Endothelial cell of umbilical vein (primary cell): ENCODE measurements at regions not wholly inside any gene's neighbourhood (a gene's known extent, or its start where the extent isn't known, plus 50 kb on each side); places are given as distances from the start of the nearest gene placed in this dataset.

Source experiments
- BruUV-seq: library from RNA; stranded (reverse); fragments of 400-500 nt; replicated peaks from 2 replicates; lab custom pipeline; 2021; lab: Mats Ljungman, UMichigan
- CTCF ChIA-PET: fragments of 300-600, 350-600 bp; sonication (Branson Sonifier 250); formaldehyde crosslinking; loops from one replicate; lab custom pipeline; 2021; ENCODE audit warnings: antibody characterized with exemption, inconsistent platforms; lab: Charles Lee
- POLR2A ChIA-PET: fragments of 300-600, 350-600 bp; sonication (Branson Sonifier 250); formaldehyde crosslinking; loops from one replicate; lab custom pipeline; 2021; ENCODE audit warnings: antibody characterized with exemption, inconsistent platforms; lab: Charles Lee
- DNase-seq: peaks from one replicate; pipeline ENCODE4 v3.0.0-alpha.2; 2011; ENCODE audit warnings: low read depth, low spot score
- FAIRE-seq: peaks from 2 replicates; lab custom pipeline; 2011; peaks lifted over from hg19 to GRCh38; lab: Jason Lieb, UNC
- H2AFZ ChIP-seq: 2 replicates; pipeline ENCODE4 v1.6.0; 2012; ENCODE audit warnings: low read depth, low read length, control low read depth, inconsistent platforms
- H3K27ac ChIP-seq: 2 replicates; pipeline ENCODE4 v1.5.1; 2011; ENCODE audit warnings: low read depth, mild to moderate bottlenecking, control low read depth, low read length, moderate library complexity; ENCODE audit not compliant: insufficient read depth
- H3K27me3 ChIP-seq, 2 experiments: 2 replicates each; pipeline versions ENCODE4 v1.6.0 to v1.6.1; 2011; ENCODE audit warnings: low read length in 2 of 2, mixed read lengths in 1 of 2; ENCODE audit not compliant: control insufficient read depth in 2 of 2, insufficient read depth in 2 of 2
- H3K36me3 ChIP-seq, 2 experiments: 2 replicates in 1 of 2; 3 replicates in 1 of 2; pipeline ENCODE4 v1.5.1; 2011; ENCODE audit warnings: low read length in 2 of 2, mild to moderate bottlenecking in 1 of 2, moderate library complexity in 1 of 2; ENCODE audit not compliant: control insufficient read depth in 2 of 2, insufficient read depth in 2 of 2; ENCODE audit errors: extremely low read depth in 1 of 2
- H3K4me1 ChIP-seq: 3 replicates; pipeline ENCODE4 v1.5.1; 2011; ENCODE audit warnings: mild to moderate bottlenecking, low read length; ENCODE audit not compliant: control insufficient read depth, insufficient read depth; ENCODE audit errors: extremely low read depth
- H3K4me2 ChIP-seq: 2 replicates; pipeline ENCODE4 v1.6.1; 2011; ENCODE audit warnings: low read length, control low read depth, mixed read lengths; ENCODE audit not compliant: insufficient read depth
- H3K4me3 ChIP-seq, 3 experiments: fragments of 200-600 bp in 1 of 3; sonication (generic), shearing (Covaris generic) in 1 of 3; replicated peaks in 1 of 3; 2 replicates each; pipeline ENCODE4 v1.5.1; 2011 to 2016; ENCODE audit warnings: control low read depth in 3 of 3, low read length in 3 of 3, mild to moderate bottlenecking in 2 of 3, inconsistent platforms in 1 of 3, low read depth in 1 of 3, moderate library complexity in 1 of 3; ENCODE audit not compliant: insufficient read depth in 1 of 3
- H3K79me2 ChIP-seq: 2 replicates; pipeline ENCODE4 v1.6.0; 2012; ENCODE audit warnings: low read length, inconsistent platforms; ENCODE audit not compliant: control insufficient read depth, insufficient read depth
- H3K9ac ChIP-seq: replicated peaks from 2 replicates; pipeline ENCODE3; 2011; ENCODE audit warnings: low read length, control low read depth; ENCODE audit not compliant: insufficient read depth; ENCODE audit errors: extremely low read depth
- H3K9me1 ChIP-seq: replicated peaks from 3 replicates; pipeline ENCODE4 v1.6.0; 2011; ENCODE audit warnings: mild to moderate bottlenecking, low read length; ENCODE audit not compliant: control insufficient read depth, insufficient read depth; ENCODE audit errors: extremely low read depth
- H3K9me3 ChIP-seq: replicated peaks from 2 replicates; pipeline ENCODE4 v1.5.1; 2012; ENCODE audit warnings: low read length, inconsistent platforms; ENCODE audit not compliant: control insufficient read depth, insufficient read depth
- H4K20me1 ChIP-seq: replicated peaks from 2 replicates; pipeline ENCODE3; 2011; ENCODE audit warnings: mild to moderate bottlenecking, low read length; ENCODE audit not compliant: control insufficient read depth, insufficient read depth; ENCODE audit errors: extremely low read depth
- CTCF ChIP-seq, 2 donors: IDR thresholded peaks; 1 replicate in 1 of 2; 2 replicates in 1 of 2; pipeline ENCODE4 v1.5.1; 2011; ENCODE audit warnings: low read length in 2 of 2, mild to moderate bottlenecking in 2 of 2, moderate library complexity in 2 of 2, control low read depth in 1 of 2, inconsistent platforms in 1 of 2, low read depth in 1 of 2; ENCODE audit not compliant: insufficient read depth in 1 of 2; ENCODE audit errors: extremely low read depth in 1 of 2
- EZH2 ChIP-seq: IDR thresholded peaks from 2 replicates; pipeline ENCODE4 v1.6.1; 2012; ENCODE audit warnings: borderline replicate concordance, low read depth, mild to moderate bottlenecking, moderate library complexity, low read length, inconsistent platforms; ENCODE audit not compliant: severe bottlenecking
- FOS ChIP-seq: IDR thresholded peaks from 2 replicates; pipeline ENCODE4 v1.6.1; 2011; ENCODE audit warnings: mild to moderate bottlenecking, low read length, moderate library complexity, borderline replicate concordance; ENCODE audit not compliant: insufficient read depth
- GATA2 ChIP-seq: IDR thresholded peaks from 2 replicates; pipeline ENCODE4 v1.7.0; 2011; ENCODE audit warnings: low read depth, mild to moderate bottlenecking, moderate library complexity, mixed read lengths, low read length; ENCODE audit not compliant: insufficient read length, insufficient read depth
- JUN ChIP-seq: IDR thresholded peaks from 2 replicates; pipeline ENCODE4 v1.6.1; 2011; ENCODE audit warnings: borderline replicate concordance, low read depth; ENCODE audit not compliant: insufficient read length, insufficient read depth
- MAX ChIP-seq: IDR thresholded peaks from 2 replicates; pipeline ENCODE4 v1.6.1; 2011; ENCODE audit not compliant: insufficient read depth, insufficient read length
- MYC ChIP-seq: IDR thresholded peaks from one replicate; pipeline ENCODE4 v1.6.1; 2011; ENCODE audit warnings: mild to moderate bottlenecking, low read depth, low read length
- POLR2A ChIP-seq: IDR thresholded peaks from 2 replicates; pipeline ENCODE4 v1.6.1; 2012; ENCODE audit warnings: low read depth, mild to moderate bottlenecking, control low read depth, low read length
- POLR2AphosphoS5 ChIP-seq: IDR thresholded peaks from 2 replicates; pipeline ENCODE4 v1.6.1; 2012; ENCODE audit warnings: low read depth, mild to moderate bottlenecking, control low read depth, low read length, moderate library complexity; ENCODE audit not compliant: insufficient read depth
- dilution Hi-C: fragments of 300-500 bp; cut with MboI; formaldehyde crosslinking; loops from one replicate; pipeline ENCODE4 v1.15.0; 2019; ENCODE audit warnings: low sequenced_read_pairs; ENCODE audit not compliant: extremely low pct_ligation_motif_present
- intact Hi-C: fragments of 100-400 bp; cut with micrococcal nuclease; formaldehyde crosslinking; loops from one replicate; pipeline ENCODE4 v1.10.0; 2022

GRCh38 chr20:60236613-60237012, 278.4 kb downstream of the CDH26 start:
- H3K4me3 ChIP-seq, result no peak overlapping the region
- CTCF ChIA-PET, result no interaction called here
- no peak overlapping the region for H3K27ac ChIP-seq
- FAIRE-seq (no peak), DNase-seq (no peak)
- POLR2A ChIA-PET, result no interaction called here
- no TSS peak for BruUV-seq
- no peaks in the 10 kb centered on the region for H4K20me1 ChIP-seq
- intact Hi-C loops (no loop called here), dilution Hi-C loops (no loop called here)
- H2AFZ ChIP-seq, result no peak overlapping the region
- peaks cover 2% of the 10 kb centered on the region for H3K9me3 ChIP-seq
- H3K4me1 ChIP-seq, result no peaks in the 10 kb centered on the region
- TF ChIP-seq CTCF (IDR thresholded peaks at IDR 0.05; ENCODE audit: extremely low read depth in 1 of 2, insufficient read depth in 1 of 2, low read depth in 1 of 2, low read length in 2 of 2) (no peak), POLR2A (no peak), EZH2 (no peak), GATA2 (no peak), POLR2AphosphoS5 (no peak), MYC (no peak)
- no peaks in the 10 kb centered on the region for H3K9me1 ChIP-seq
- no peaks in the 10 kb centered on the region for H3K79me2 ChIP-seq
- H3K27me3 ChIP-seq, result no peaks in the 10 kb centered on the region
- no peak overlapping the region for H3K9ac ChIP-seq
- H3K36me3 ChIP-seq, result no peaks in the 10 kb centered on the region
- no peak overlapping the region for H3K4me2 ChIP-seq

- H3K4me1 ChIP-seq, result no peaks in the 10 kb centered on the region
- no peaks in the 10 kb centered on the region for H3K9me1 ChIP-seq
- no peaks in the 10 kb centered on the region for H3K27me3 ChIP-seq
- ChIA-PET POLR2A (no interaction called here), CTCF (no interaction called here)
- dilution Hi-C loops (no loop called here), intact Hi-C loops (no loop called here)
- no TSS peak for BruUV-seq
- no peaks in the 10 kb centered on the region for H3K36me3 ChIP-seq
- TF ChIP-seq POLR2AphosphoS5 (no peak), JUN (no peak), CTCF (IDR thresholded peaks at IDR 0.05; ENCODE audit: extremely low read depth in 1 of 2, insufficient read depth in 1 of 2, low read depth in 1 of 2, low read length in 2 of 2) (no peak), POLR2A (no peak), EZH2 (no peak), FOS (no peak), GATA2 (no peak), MAX (no peak), MYC (no peak)
- no peaks in the 10 kb centered on the region for H4K20me1 ChIP-seq
- FAIRE-seq (no peak), DNase-seq (no peak)
- H3K9ac ChIP-seq, result no peak overlapping the region
- H3K4me2 ChIP-seq, result no peak overlapping the region
- H3K4me3 ChIP-seq, result no peak overlapping the region
- H3K27ac ChIP-seq, result no peak overlapping the region
- no peaks in the 10 kb centered on the region for H3K79me2 ChIP-seq
- no peak overlapping the region for H2AFZ ChIP-seq
- H3K9me3 ChIP-seq, result peaks cover 1% of the 10 kb centered on the region
These were observed 279.8 kb downstream of the CDH26 start for GRCh38 chr20:60237981-60238380.
